ENCODE measurements at regions not wholly inside any gene's neighbourhood (a gene's known extent, or its start where the extent isn't known, plus 50 kb on each side); places are given as distances from the start of the nearest gene placed in this dataset.

DNA sequence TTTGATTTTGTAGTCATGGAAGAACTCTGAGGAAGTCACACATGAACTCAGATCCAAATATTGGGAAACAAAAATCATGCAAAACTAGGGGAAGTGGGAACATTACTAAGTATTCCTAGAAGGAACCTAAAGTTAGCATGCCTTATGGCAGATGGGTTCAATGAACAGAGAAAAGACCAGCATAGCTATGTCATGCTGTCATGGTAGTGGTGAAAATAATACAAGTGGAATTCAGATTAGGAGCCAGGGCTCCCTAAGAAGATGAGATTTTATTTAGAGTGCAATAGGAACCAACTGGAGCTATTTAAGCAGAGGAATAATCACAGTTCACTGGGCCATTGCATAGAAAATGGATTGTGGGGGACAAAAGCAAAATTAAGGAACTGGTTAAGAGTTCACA, 134.0 kb downstream of the DIO2 start:
- Histone ChIP-seq H4K91ac (ENCODE audit: low read length) (no peak overlapping the region), H3K4me2 (ENCODE audit: low read length, poor library complexity, severe bottlenecking) (no peak overlapping the region), H2AK5ac (ENCODE audit: low read length, severe bottlenecking) (no peak overlapping the region), H2AFZ (ENCODE audit: low read depth, low read length) (no peak overlapping the region), H3K4ac (ENCODE audit: low read depth in 1 of 2, low read length in 2 of 2) (no peak overlapping the region), H2BK12ac (ENCODE audit: low read length in 2 of 2) (no peak overlapping the region), H3K9me3 (ENCODE audit: control insufficient read depth, low read length) (peaks cover 11% of the 10 kb centered on the region), H3K23ac (ENCODE audit: low read length in 2 of 2) (no peak overlapping the region), H4K8ac (ENCODE audit: low read length) (no peak overlapping the region), H2BK120ac (ENCODE audit: low read depth, low read length) (no peak overlapping the region), H2BK15ac (ENCODE audit: low read depth, poor library complexity, severe bottlenecking) (no peak overlapping the region), H3K4me3 (ENCODE audit: insufficient read depth in 1 of 2, low read depth in 1 of 2, low read length in 2 of 2) (no peak overlapping the region), H3K14ac (ENCODE audit: low read length in 2 of 2) (no peak overlapping the region), H3K18ac (ENCODE audit: low read depth in 1 of 2, low read length in 2 of 2) (no peak overlapping the region), H3K27ac (ENCODE audit: low read length, poor library complexity, severe bottlenecking) (no peak overlapping the region), H3K27me3 (ENCODE audit: control insufficient read depth in 1 of 2, insufficient read depth in 1 of 2, low read length in 2 of 2) (no peaks in the 10 kb centered on the region), H3K79me1 (replicated peaks; ENCODE audit: low read length, poor library complexity, severe bottlenecking) (no peaks in the 10 kb centered on the region), H3K4me1 (ENCODE audit: control insufficient read depth, insufficient read depth, low read depth, low read length) (no peaks in the 10 kb centered on the region), H3K36me3 (ENCODE audit: control insufficient read depth in 1 of 2, insufficient read depth in 2 of 2, low read depth in 1 of 2, low read length in 2 of 2) (no peaks in the 10 kb centered on the region), H3K9ac (ENCODE audit: low read length) (no peak overlapping the region), H2BK5ac (ENCODE audit: low read depth, low read length, poor library complexity, severe bottlenecking) (no peak overlapping the region)
- no peak for DNase-seq

DNA sequence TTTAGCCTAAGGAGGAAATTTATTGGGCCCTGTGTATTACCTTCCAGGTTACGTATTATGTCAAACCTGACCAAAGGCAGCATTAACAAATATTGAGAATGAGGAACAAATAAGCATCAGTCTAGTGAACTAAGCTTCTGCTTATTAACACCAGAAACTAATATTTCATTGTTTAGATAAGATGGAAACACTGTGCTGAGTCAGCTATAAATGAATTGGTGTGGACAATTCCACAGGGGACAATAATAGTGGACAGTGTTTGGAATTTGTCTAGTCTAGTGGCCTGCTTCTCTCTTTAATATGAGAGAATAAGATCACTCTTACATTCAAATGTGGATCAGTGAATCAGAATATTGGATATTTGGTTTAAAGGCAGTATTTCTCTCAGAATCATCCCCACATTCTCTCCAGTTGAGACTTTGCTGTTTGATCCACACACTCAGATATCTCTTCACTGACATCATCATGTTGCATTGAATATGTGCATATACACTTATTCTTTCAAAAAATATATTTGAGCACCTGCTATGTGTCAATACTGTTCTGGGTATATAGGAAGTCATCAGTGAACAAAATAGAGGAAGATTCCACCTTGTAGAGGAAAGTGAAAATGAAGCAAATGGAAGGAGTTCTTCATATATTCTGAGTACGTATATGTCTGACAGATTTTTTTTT, 136.3 kb downstream of the DIO2 start:
- Histone ChIP-seq H4K91ac (ENCODE audit: low read length) (no peak overlapping the region), H3K27ac (ENCODE audit: low read length, poor library complexity, severe bottlenecking) (no peak overlapping the region), H2BK5ac (ENCODE audit: low read depth, low read length, poor library complexity, severe bottlenecking) (no peak overlapping the region), H3K4ac (ENCODE audit: low read depth in 1 of 2, low read length in 2 of 2) (no peak overlapping the region), H3K4me2 (ENCODE audit: low read length, poor library complexity, severe bottlenecking) (no peak overlapping the region), H3K27me3 (ENCODE audit: control insufficient read depth in 1 of 2, insufficient read depth in 1 of 2, low read length in 2 of 2) (no peaks in the 10 kb centered on the region), H2AFZ (ENCODE audit: low read depth, low read length) (no peak overlapping the region), H3K9me3 (ENCODE audit: control insufficient read depth, low read length) (peaks cover 27% of the 10 kb centered on the region), H3K36me3 (ENCODE audit: control insufficient read depth in 1 of 2, insufficient read depth in 2 of 2, low read depth in 1 of 2, low read length in 2 of 2) (no peaks in the 10 kb centered on the region), H3K79me1 (replicated peaks; ENCODE audit: low read length, poor library complexity, severe bottlenecking) (no peaks in the 10 kb centered on the region), H3K18ac (ENCODE audit: low read depth in 1 of 2, low read length in 2 of 2) (no peak overlapping the region), H3K9ac (ENCODE audit: low read length) (no peak overlapping the region), H2BK120ac (ENCODE audit: low read depth, low read length) (no peak overlapping the region), H3K4me3 (ENCODE audit: insufficient read depth in 1 of 2, low read depth in 1 of 2, low read length in 2 of 2) (no peak overlapping the region), H4K8ac (ENCODE audit: low read length) (no peak overlapping the region), H2AK5ac (ENCODE audit: low read length, severe bottlenecking) (no peak overlapping the region), H2BK12ac (ENCODE audit: low read length in 2 of 2) (no peak overlapping the region), H3K4me1 (ENCODE audit: control insufficient read depth, insufficient read depth, low read depth, low read length) (no peaks in the 10 kb centered on the region), H3K14ac (ENCODE audit: low read length in 2 of 2) (no peak overlapping the region), H2BK15ac (ENCODE audit: low read depth, poor library complexity, severe bottlenecking) (no peak overlapping the region), H3K23ac (ENCODE audit: low read length in 2 of 2) (no peak overlapping the region)
- DNase-seq = no peak
- WGBS = 98% methylated on average over 2 of the region's 2 CpGs

- H3K27me3 ChIP-seq (ENCODE audit: control insufficient read depth in 1 of 2, insufficient read depth in 1 of 2, low read length in 2 of 2) = no peaks in the 10 kb centered on the region
- H3K9ac ChIP-seq (ENCODE audit: low read length) = no peak overlapping the region
- H2BK12ac ChIP-seq (ENCODE audit: low read length in 2 of 2) = no peak overlapping the region
- H2BK15ac ChIP-seq (ENCODE audit: low read depth, poor library complexity, severe bottlenecking) = no peak overlapping the region
- H2AFZ ChIP-seq (ENCODE audit: low read depth, low read length) = no peak overlapping the region
- no peak overlapping the region for H3K4me2 ChIP-seq (ENCODE audit: low read length, poor library complexity, severe bottlenecking)
- no peaks in the 10 kb centered on the region for H3K36me3 ChIP-seq (ENCODE audit: control insufficient read depth in 1 of 2, insufficient read depth in 2 of 2, low read depth in 1 of 2, low read length in 2 of 2)
- no peak overlapping the region for H2BK5ac ChIP-seq (ENCODE audit: low read depth, low read length, poor library complexity, severe bottlenecking)
- no peak for DNase-seq
- WGBS = 100% methylated on average over 1 of the region's 2 CpGs
- H2AK5ac ChIP-seq (ENCODE audit: low read length, severe bottlenecking) = no peak overlapping the region
- no peak overlapping the region for H3K4me3 ChIP-seq (ENCODE audit: insufficient read depth in 1 of 2, low read depth in 1 of 2, low read length in 2 of 2)
- H4K8ac ChIP-seq (ENCODE audit: low read length) = no peak overlapping the region
- no peak overlapping the region for H2BK120ac ChIP-seq (ENCODE audit: low read depth, low read length)
- H3K4ac ChIP-seq (ENCODE audit: low read depth in 1 of 2, low read length in 2 of 2) = no peak overlapping the region
- H3K14ac ChIP-seq (ENCODE audit: low read length in 2 of 2) = no peak overlapping the region
- H3K4me1 ChIP-seq (ENCODE audit: control insufficient read depth, insufficient read depth, low read depth, low read length) = no peaks in the 10 kb centered on the region
- no peak overlapping the region for H3K18ac ChIP-seq (ENCODE audit: low read depth in 1 of 2, low read length in 2 of 2)
- no peaks in the 10 kb centered on the region for H3K9me3 ChIP-seq (ENCODE audit: control insufficient read depth, low read length)
- H4K91ac ChIP-seq (ENCODE audit: low read length) = no peak overlapping the region
- no peak overlapping the region for H3K27ac ChIP-seq (ENCODE audit: low read length, poor library complexity, severe bottlenecking)
- no peak overlapping the region for H3K23ac ChIP-seq (ENCODE audit: low read length in 2 of 2)
- H3K79me1 ChIP-seq (replicated peaks; ENCODE audit: low read length, poor library complexity, severe bottlenecking) = no peaks in the 10 kb centered on the region
These were observed 152.3 kb downstream of the DIO2 start for GRCh38 chr14:80059041-80059440.

GRCh38 chr14:80056497-80056801, 154.9 kb downstream of the DIO2 start:
- Histone ChIP-seq H2BK120ac (ENCODE audit: low read depth, low read length) (no peak overlapping the region), H4K91ac (ENCODE audit: low read length) (no peak overlapping the region), H2AFZ (ENCODE audit: low read depth, low read length) (no peak overlapping the region), H2BK12ac (ENCODE audit: low read length in 2 of 2) (no peak overlapping the region), H3K14ac (ENCODE audit: low read length in 2 of 2) (no peak overlapping the region), H4K8ac (ENCODE audit: low read length) (no peak overlapping the region), H3K4me3 (ENCODE audit: insufficient read depth in 1 of 2, low read depth in 1 of 2, low read length in 2 of 2) (no peak overlapping the region), H3K4me1 (ENCODE audit: control insufficient read depth, insufficient read depth, low read depth, low read length) (no peaks in the 10 kb centered on the region), H3K4ac (ENCODE audit: low read depth in 1 of 2, low read length in 2 of 2) (no peak overlapping the region), H3K36me3 (ENCODE audit: control insufficient read depth in 1 of 2, insufficient read depth in 2 of 2, low read depth in 1 of 2, low read length in 2 of 2) (no peaks in the 10 kb centered on the region), H3K79me1 (replicated peaks; ENCODE audit: low read length, poor library complexity, severe bottlenecking) (no peaks in the 10 kb centered on the region), H2BK5ac (ENCODE audit: low read depth, low read length, poor library complexity, severe bottlenecking) (no peak overlapping the region), H3K27me3 (ENCODE audit: control insufficient read depth in 1 of 2, insufficient read depth in 1 of 2, low read length in 2 of 2) (no peaks in the 10 kb centered on the region), H3K23ac (ENCODE audit: low read length in 2 of 2) (no peak overlapping the region), H2BK15ac (ENCODE audit: low read depth, poor library complexity, severe bottlenecking) (no peak overlapping the region), H3K27ac (ENCODE audit: low read length, poor library complexity, severe bottlenecking) (no peak overlapping the region), H3K9me3 (ENCODE audit: control insufficient read depth, low read length) (no peaks in the 10 kb centered on the region), H3K4me2 (ENCODE audit: low read length, poor library complexity, severe bottlenecking) (no peak overlapping the region), H2AK5ac (ENCODE audit: low read length, severe bottlenecking) (no peak overlapping the region), H3K9ac (ENCODE audit: low read length) (no peak overlapping the region), H3K18ac (ENCODE audit: low read depth in 1 of 2, low read length in 2 of 2) (no peak overlapping the region)
- WGBS = 16% methylated on average over 3 of the region's 4 CpGs
- DNase-seq = no peak
